ENCODE measurements at regions not wholly inside any gene's neighbourhood (a gene's known extent, or its start where the extent isn't known, plus 50 kb on each side); places are given as distances from the start of the nearest gene placed in this dataset.

- TF ChIP-seq, protein P1, sequence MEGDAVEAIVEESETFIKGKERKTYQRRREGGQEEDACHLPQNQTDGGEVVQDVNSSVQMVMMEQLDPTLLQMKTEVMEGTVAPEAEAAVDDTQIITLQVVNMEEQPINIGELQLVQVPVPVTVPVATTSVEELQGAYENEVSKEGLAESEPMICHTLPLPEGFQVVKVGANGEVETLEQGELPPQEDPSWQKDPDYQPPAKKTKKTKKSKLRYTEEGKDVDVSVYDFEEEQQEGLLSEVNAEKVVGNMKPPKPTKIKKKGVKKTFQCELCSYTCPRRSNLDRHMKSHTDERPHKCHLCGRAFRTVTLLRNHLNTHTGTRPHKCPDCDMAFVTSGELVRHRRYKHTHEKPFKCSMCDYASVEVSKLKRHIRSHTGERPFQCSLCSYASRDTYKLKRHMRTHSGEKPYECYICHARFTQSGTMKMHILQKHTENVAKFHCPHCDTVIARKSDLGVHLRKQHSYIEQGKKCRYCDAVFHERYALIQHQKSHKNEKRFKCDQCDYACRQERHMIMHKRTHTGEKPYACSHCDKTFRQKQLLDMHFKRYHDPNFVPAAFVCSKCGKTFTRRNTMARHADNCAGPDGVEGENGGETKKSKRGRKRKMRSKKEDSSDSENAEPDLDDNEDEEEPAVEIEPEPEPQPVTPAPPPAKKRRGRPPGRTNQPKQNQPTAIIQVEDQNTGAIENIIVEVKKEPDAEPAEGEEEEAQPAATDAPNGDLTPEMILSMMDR (IDR thresholded peaks at IDR 0.05): no peak
- no peak for TF ChIP-seq POLR2A (IDR thresholded peaks at IDR 0.05)
These were observed 156.1 kb upstream of the IVNS1ABP start for GRCh38 chr1:185473186-185473585.

Measured in tibial nerve (tissue), 3 donors.